ENCODE measurements at regions not wholly inside any gene's neighbourhood (a gene's known extent, or its start where the extent isn't known, plus 50 kb on each side); places are given as distances from the start of the nearest gene placed in this dataset.

DNA sequence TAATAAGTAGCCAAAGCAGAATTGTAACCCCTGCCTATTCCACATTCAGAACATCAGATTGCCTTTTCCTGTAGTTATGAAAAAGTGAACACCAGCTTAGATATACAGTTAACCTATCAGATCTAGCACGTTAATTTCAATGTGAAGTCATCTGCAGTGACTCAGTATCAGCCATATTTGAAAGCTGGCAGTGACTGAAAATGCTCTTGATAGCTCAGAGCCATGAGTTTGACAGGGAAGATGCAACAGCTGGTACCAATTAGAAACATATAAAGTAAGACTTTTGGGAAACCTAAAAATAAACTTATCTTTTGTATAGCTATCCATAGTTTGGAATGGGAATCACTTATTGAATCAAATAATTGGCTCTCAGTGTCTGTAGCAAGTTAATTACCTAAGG is 284.1 kb upstream of the NPSR1 start:
- ATAC-seq (no peak), FAIRE-seq (no peak), DNase-seq (ENCODE audit: extremely low read depth in 1 of 4, low spot score in 3 of 4) (no peak)
- Histone ChIP-seq H3K4me3 (no peak overlapping the region), H3K9me3 (replicated peaks; ENCODE audit: control insufficient read depth, insufficient read depth, low read depth, low read length) (no peaks in the 10 kb centered on the region; the same call in 1 of the 2 replicates), H2AFZ (ENCODE audit: low read depth, low read length) (no peak overlapping the region), H3K79me2 (ENCODE audit: control insufficient read depth, insufficient read depth, low read length) (no peaks in the 10 kb centered on the region), H3K27me3 (ENCODE audit: control insufficient read depth in 2 of 2, insufficient read depth in 2 of 2, low read length in 2 of 2) (no peaks in the 10 kb centered on the region), H3K9ac (ENCODE audit: insufficient read depth in 1 of 2, low read depth in 2 of 2, low read length in 2 of 2) (no peak overlapping the region), H3K36me3 (ENCODE audit: control insufficient read depth, insufficient read depth, low read length) (no peaks in the 10 kb centered on the region), H3K9me1 (ENCODE audit: control insufficient read depth, insufficient read depth, low read length) (no peaks in the 10 kb centered on the region), H4K20me1 (replicated peaks; ENCODE audit: control insufficient read depth, insufficient read depth, low read length) (no peaks in the 10 kb centered on the region), H3K4me1 (replicated peaks in 1 of 2; ENCODE audit: control insufficient read depth in 2 of 2, insufficient read depth in 2 of 2, low read length in 2 of 2) (no peaks in the 10 kb centered on the region), H3K27ac (ENCODE audit: extremely low read depth, low read depth, low read length) (no peak overlapping the region), H3K4me2 (ENCODE audit: insufficient read depth, low read length) (no peak overlapping the region)
- TF ChIP-seq NR3C1 (CRISPR knock-in tag; IDR thresholded peaks at IDR 0.05) (no peak), ZNF121 (CRISPR knock-in tag; conservative IDR thresholded peaks at IDR 0.05) (no peak)
- TF ChIP-seq, protein P1, sequence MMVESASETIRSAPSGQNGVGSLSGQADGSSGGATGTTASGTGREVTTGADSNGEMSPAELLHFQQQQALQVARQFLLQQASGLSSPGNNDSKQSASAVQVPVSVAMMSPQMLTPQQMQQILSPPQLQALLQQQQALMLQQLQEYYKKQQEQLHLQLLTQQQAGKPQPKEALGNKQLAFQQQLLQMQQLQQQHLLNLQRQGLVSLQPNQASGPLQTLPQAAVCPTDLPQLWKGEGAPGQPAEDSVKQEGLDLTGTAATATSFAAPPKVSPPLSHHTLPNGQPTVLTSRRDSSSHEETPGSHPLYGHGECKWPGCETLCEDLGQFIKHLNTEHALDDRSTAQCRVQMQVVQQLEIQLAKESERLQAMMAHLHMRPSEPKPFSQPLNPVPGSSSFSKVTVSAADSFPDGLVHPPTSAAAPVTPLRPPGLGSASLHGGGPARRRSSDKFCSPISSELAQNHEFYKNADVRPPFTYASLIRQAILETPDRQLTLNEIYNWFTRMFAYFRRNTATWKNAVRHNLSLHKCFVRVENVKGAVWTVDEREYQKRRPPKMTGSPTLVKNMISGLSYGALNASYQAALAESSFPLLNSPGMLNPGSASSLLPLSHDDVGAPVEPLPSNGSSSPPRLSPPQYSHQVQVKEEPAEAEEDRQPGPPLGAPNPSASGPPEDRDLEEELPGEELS (CRISPR knock-in tag; IDR thresholded peaks at IDR 0.05; ENCODE audit: borderline replicate concordance) = no peak
- WGBS (ENCODE audit: insufficient coverage, low coverage, missing lambda C conversion rate) = 0% methylated on average over 1 of the region's 1 CpG
- POLR2A ChIA-PET = no interaction called here
- CTCF ChIA-PET (ENCODE audit: low intra/inter-chr PET ratio) = no interaction called here
- in situ Hi-C loops (cut with MboI) (no loop called here), intact Hi-C loops (cut with micrococcal nuclease) (no loop called here)
- BruUV-seq (replicated peaks) = no TSS peak

DNA sequence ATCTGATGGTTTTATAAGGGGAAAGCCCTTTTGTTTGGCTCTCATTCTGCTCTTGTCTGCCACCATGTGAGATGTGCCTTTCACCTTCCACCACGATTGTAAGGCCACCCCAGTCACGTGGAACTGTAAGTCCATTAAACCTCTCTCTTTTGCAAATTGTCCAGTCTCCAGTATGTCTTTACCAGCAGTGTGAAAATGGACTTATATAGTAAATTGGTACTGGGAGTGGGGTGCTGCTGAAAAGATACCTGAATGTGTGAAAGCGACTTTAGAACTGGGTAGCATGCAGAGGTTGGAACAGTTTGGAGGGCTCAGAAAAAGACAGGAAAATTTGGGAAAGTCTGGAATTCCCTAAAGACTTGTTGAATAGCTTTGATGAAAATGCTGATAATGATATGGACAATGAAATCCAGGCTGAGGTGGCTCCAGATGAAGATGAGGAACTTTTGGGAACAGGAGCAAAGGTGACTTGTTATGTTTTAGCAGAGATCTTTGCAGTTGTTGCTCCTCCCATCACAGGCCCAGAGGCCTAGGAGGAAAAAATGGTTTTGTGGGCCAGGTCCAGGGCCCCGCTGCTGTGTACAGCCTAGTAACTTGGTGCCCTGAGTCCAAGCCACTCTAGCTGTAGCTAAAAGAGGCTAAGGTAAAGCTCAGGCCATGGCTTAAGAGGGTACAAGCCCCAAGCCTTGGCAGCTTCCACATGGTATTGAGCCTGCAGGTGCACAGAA is 275.7 kb upstream of the NPSR1 start:
- Histone ChIP-seq H3K4me2 (ENCODE audit: insufficient read depth, low read length) (no peak overlapping the region), H3K9me3 (replicated peaks; ENCODE audit: control insufficient read depth, insufficient read depth, low read depth, low read length) (no peaks in the 10 kb centered on the region), H3K27ac (ENCODE audit: extremely low read depth, low read depth, low read length) (no peak overlapping the region), H3K27me3 (ENCODE audit: control insufficient read depth in 2 of 2, insufficient read depth in 2 of 2, low read length in 2 of 2) (no peaks in the 10 kb centered on the region), H3K36me3 (ENCODE audit: control insufficient read depth, insufficient read depth, low read length) (no peaks in the 10 kb centered on the region), H2AFZ (ENCODE audit: low read depth, low read length) (no peak overlapping the region), H3K4me1 (replicated peaks in 1 of 2; ENCODE audit: control insufficient read depth in 2 of 2, insufficient read depth in 2 of 2, low read length in 2 of 2) (no peaks in the 10 kb centered on the region), H3K79me2 (ENCODE audit: control insufficient read depth, insufficient read depth, low read length) (no peaks in the 10 kb centered on the region), H3K9me1 (ENCODE audit: control insufficient read depth, insufficient read depth, low read length) (no peaks in the 10 kb centered on the region), H3K9ac (ENCODE audit: insufficient read depth in 1 of 2, low read depth in 2 of 2, low read length in 2 of 2) (no peak overlapping the region), H4K20me1 (replicated peaks; ENCODE audit: control insufficient read depth, insufficient read depth, low read length) (no peaks in the 10 kb centered on the region), H3K4me3 (no peak overlapping the region)
- no peak for ATAC-seq
- ChIA-PET POLR2A (no interaction called here), CTCF (ENCODE audit: low intra/inter-chr PET ratio) (no interaction called here)
- no TSS peak for BruUV-seq (replicated peaks)
- DNase-seq (ENCODE audit: extremely low read depth in 1 of 4, low spot score in 3 of 4) = no peak
- WGBS (ENCODE audit: insufficient coverage, low coverage, missing lambda C conversion rate) = 0% methylated on average over 4 of the region's 4 CpGs
- intact Hi-C loops (cut with micrococcal nuclease) = no loop called here
- TF ChIP-seq ZNF707 (CRISPR knock-in tag; conservative IDR thresholded peaks at IDR 0.05) (peak; percentile 60; the same call in 1 of the 2 replicates), ZFP36 (IDR thresholded peaks at IDR 0.05; ENCODE audit: low read depth, low read length, partially characterized antibody) (peak; percentile 63), CLOCK (CRISPR knock-in tag; IDR thresholded peaks at IDR 0.05; ENCODE audit: borderline replicate concordance) (no peak)
- no peak for FAIRE-seq
- in situ Hi-C loops (cut with MboI) = no loop called here
